HG03442 (cell line): ENCODE measurements at regions not wholly inside any gene's neighbourhood (a gene's known extent, or its start where the extent isn't known, plus 50 kb on each side); places are given as distances from the start of the nearest gene placed in this dataset.

Experiments used
- ATAC-seq: cut with Tn5 transposase; IDR thresholded peaks from one replicate; pipeline ENCODE4 v1.9.1; 2021; ENCODE audit warnings: mild to moderate bottlenecking, moderate library complexity; ENCODE audit not compliant: unreplicated experiment

DNA sequence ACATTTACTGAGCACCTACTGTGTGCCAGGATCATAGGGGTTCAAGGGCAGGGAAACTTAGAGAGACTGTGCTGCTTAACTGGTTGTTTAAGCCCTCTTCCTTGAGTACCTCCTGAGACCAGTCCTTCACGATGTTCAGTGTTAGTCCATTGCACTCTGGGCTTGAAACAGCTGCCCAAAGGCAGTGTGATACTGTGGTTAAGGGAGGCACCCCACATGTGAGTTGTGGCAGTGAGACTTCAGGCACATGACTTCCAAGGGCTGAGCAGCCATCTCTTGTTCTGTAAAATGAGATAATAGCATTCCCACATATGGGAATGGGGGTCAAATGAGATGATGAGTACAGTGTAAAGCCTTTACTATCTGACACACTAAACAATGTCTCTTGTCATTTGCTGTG lies 75.1 kb downstream of the LINGO1 start:
- no peak for ATAC-seq

DNA sequence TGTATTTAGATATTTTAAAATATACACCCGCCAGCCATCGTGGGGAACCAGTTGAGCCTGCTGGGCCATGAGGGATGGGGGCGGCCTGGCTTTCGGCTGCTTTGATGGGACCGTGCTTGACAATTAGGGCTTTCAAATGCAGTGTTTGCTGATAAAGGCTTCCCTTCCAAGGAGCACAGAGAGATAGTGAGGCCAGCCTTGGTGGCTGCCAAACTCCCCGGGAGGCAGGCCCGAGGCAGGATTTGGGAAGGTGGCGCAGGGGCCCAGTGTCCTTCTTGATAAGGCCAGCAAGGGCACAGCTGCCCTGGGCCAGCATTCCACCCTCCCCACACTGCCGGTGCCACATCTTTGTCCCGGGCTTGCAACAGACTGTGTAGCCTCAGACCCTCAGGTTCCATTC lies 75.6 kb downstream of the LINGO1 start:
- ATAC-seq = no peak

DNA sequence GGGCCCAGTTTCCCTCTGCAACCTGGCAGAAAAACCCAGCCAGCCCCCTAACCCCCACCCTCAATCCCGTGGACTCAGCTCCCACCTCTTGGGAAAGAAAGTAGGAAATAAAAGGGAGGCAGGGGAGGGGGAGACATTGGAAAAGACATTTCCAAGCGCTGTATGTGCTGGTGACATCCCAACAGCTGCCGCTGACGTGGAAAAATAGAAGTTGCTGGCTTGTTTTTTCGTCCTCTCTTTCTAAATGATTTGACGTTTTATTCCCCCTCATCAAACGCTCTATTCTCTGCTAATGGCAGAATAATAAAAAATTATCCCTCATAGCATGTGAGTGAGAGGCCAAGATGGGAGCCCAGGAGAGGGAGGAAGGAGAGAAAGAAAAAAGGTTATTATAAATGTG lies 76.1 kb downstream of the LINGO1 start:
- ATAC-seq = no peak

DNA sequence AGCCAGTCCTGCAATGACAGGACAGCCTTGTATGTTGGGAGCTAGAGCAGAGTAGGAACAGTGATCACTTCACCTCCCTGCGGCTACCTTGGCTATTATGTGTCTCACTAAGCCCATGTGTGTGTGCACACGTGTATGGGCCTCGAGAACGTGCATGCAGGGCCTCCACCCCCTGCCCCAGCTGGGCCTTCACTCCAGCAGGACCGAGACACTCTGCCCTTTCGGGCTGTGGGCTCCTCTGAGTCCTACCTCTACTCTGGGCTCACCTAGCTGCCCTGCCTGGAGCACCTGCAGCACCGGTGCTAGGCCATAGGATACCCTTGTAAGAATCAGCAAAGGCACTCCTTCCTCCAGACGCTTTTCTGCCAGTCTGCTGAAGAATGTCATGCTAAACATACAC lies 77.5 kb downstream of the LINGO1 start:
- no peak for ATAC-seq

DNA sequence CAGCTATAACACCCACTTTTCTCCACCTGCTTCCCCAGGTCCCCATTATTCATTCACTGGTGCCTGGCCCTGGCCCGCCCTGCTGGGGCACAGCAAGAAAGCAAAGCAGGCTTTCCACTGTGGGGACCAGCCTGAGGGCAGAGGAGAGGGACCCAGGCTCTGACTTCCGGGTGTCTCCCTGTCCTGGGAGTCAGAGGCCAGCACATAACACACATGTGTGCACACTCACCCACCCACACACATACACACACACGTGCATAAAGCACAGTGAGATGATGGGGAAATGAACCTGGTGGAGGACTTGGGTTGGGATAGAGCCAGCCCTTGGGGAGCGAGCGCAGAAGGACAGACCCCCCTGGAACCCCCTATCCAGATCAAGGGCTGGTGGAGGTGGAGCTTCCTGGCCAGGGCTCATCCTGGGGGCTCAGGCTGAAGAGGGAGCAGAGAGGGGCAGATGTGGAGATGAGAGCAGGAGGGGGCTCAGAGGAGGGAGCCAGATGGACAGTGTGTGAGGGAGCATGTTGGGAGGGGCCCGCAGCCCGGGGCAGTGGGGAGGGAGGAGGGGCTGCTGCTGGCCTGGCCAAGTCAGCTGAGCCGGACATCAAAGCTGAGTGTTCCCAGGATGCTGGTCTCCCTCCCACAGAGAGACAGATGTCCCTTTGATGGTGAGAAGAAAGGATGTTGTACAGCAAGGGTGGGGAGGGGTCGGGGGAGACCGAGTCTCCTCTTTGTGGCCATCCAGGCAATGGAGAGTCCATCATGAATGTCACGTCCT lies 78.2 kb downstream of the LINGO1 start:
- ATAC-seq = no peak

DNA sequence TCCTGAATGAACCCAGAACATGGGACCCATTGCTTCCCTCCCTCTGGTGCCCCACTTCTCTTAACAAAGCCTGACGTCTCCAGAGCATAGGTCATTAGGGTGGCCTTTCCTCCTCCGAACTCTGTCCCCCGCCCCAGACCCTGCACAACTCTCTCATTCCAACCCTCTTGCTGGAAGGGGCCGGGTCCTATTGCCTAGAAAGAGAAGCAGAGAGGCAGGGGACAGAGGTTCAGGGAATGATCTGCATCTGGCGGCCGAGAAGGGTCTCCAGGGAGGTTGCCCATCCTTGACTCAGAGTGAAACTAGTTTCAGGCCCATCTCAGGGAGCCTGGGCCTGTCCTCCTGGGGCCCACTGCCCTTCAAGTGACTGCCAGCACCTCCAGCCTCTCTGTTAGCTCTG lies 79.0 kb downstream of the LINGO1 start:
- no peak for ATAC-seq

DNA sequence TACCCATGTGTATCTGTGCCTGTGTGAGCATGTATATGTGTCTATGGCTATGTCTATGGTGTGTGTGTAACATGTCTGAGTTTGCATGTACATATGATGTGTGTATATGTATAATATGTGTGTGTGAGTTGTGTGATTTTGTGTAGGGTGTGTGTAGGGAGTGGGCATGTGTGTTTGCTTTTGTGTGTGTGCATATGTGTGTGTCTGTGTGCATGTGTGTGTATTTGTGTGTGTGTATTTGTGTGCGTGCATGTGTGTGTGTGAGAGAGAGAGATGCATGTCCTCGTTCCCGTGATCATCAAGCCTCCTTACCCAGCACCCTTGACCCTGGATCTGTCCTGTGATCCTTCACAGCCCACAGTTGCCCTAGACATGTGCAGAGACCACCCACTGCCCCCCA lies 79.5 kb downstream of the LINGO1 start:
- ATAC-seq = no peak

DNA sequence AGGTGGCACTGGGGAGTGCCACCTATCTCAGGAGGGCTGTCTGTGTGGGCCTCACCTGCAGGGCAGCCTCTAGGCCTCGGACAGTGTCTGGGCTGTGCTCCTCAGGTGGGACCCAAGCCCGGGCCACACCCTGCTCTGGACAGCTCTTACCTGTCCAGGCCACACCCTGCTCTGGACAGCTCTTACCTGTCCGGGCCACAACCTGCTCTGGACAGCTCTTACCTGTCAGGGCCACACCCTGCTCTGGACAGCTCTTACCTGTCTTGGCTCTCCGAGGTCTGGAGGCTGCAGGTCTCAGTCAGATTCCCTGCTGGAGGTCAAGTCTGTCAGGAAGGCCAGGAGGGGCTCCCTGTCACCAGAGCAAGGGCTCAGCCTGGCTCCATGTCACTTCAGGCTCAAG lies 80.6 kb downstream of the LINGO1 start:
- ATAC-seq = no peak

DNA sequence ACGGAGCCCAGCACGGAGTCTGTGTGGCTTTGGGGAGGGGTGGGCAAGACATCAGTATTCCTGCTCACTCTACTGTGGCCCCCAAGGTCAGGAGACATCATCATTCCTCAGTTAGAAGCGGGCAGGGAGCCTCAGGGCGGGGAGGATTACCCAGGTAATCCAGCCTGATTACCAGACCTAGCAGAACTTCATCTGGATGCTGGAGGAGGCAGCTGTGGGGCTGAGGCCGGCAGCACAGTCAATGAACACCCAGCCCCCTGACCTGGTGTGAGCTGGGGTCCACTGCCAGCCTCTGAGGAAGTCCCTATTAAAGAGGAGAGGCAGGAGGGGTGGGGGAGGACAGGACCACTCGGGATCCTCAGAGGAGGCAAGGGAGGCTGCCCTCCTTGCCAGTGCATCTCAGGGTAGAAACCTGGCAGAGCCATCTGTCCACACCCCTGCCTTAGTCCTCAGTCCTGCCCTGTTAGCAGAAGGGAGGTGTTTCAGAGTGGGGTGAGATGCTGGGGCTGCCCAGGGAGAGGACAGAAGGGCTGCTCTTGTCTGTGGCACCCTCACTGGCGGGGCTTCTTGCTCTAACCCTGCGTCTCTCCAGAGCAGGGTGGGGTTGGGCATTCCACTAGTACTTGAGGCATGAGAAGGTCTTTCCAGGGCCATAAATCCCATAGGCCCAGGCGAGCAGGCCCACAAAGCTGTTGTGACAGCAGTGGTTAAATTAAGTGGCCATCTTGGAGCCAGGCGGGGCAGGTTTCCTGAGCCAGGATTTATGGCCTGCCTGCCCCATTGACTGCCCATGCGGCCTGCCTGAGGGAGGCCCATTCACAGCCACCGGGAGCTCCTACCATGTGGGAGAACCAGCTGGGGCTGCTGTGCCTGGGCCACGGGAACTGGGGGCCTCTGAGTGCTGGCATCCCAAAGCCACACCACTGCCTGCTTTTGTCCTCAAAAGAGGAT lies 82.1 kb downstream of the LINGO1 start:
- ATAC-seq = no peak

DNA sequence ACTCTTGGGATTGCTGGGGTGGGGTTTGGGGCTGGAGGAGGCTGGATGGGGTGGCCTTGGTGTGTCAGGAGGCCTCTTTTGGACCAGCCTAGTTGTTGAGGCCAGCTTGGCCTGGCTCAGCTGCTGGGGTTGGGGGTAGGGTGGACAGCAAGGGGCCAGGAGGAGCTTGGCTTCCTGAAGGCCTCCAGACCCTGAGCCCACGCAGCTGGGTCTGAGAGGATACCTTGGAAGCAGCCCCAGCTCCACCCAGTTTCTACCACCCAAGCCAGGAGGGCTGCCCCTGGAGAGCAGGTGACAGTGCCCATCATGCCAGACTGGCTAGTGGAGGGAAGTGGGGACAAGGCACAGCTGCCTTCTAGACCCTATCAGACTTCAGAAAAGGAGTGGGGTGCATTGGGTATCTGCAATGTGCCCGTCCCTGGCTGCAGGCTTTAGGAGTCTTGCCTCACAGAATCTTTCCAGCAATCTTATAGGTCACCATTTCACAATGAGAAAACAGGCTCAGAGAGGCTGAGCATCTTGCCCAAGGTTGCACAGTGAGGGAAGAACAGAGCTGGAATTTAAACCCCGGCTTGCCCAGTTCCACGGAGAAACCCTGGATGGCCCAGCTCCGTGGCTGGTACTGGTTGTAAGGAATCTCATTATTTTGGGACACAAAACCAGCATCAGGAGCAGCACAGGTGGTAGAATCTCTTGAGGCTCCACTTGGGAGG lies 83.0 kb downstream of the LINGO1 start:
- ATAC-seq = no peak

DNA sequence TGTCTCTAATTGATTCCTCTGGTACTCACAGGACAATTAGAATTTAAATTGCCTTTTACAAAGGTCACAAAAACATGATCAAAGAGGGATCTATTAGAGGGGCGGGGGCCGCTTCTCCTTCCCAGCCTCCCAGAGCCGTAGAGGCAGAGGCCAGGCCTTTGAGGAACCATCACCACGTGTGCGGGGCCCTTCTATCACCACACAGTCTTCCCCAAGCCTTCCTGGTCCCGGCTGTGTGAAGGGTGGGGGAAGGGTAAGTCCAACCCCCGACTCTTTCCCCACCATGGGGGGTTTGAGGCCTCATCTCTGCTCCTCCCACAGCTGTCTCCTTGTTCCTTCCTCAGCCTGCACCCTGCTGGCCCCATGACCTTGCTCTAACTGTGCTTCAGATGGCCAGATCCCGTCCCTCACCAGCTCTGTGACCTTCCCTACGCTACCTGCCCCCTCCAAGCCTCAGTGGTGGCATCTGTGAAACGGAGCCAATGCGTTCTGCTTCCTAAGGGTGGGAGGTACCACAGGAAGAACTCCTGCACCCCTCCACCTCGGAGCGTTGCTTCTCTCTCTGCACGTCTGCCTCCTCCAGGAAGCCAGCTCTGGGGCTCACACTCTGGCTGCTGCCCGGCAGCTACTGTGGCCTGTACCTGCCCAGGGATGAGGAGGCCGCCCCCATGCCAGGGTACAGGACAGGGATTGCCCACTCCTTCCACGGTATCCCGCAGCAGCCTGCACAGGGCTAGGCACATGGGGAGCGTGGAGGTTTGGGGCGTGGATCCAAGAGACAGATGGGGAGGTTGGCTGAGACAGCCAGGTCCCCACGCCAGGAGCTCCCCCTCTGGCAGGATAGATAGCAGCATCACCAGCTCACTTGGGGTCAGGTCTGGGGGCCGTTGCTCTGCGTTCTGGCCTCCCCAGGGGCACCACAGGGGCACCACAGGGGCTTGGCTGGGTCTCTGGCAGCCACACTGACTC lies 83.8 kb downstream of the LINGO1 start:
- ATAC-seq = no peak

DNA sequence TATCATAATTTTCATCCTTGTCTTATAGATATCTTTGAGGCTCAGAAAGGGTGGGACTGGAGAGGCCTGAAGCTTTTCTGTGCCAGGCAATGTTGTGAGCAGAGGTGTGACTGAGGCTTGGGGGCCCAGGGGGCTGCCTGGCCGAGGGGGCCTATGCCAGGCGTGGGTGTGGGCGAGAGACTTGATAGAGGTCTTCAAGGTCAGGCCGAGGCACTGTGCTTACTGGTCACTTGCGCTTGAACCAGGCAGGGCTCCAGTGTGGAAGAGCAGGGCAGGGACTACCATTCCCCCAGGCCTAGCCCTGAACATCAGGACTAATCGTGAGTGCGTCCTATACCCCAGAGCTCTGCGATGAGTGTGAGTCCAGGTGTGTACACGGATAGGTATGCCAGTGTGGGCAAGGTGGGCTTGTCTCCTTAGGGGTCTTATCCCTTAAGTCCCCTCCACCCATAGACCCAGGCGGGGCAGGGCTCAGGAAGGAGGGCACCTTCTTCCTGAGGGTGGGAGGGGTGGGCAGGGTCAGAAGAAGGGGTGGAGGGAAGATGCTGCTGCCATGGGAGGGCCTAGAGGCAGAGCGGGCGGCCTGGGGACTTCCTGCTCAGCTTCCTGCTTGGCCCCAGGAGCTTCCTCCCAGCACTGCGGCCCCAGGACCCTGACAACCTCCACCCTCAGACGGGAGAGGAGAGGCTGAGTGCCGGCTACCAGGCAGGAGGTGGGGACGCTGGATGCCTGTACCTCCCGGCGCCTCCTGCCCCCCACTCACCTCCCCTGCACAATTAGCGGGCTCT lies 84.7 kb downstream of the LINGO1 start:
- no peak for ATAC-seq

DNA sequence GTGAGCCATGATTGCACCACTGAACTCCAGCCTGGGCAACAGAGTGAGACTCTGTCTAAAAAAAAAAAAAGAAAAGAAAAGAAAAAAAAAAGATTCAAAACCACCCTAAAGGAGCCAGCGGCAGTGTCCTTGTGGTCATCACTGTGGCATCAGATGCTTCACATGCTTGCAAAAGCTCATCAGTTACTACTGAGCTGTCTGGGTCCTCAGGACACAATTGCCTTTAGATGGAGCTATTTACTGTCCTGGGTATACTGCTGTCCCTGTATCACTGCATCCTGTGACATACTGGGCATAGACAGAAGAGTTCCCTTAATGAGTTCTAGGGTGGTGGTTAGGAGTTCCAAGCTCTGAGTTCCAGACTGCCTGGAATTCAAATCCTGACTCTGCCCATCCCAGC lies 85.8 kb downstream of the LINGO1 start:
- no peak for ATAC-seq

DNA sequence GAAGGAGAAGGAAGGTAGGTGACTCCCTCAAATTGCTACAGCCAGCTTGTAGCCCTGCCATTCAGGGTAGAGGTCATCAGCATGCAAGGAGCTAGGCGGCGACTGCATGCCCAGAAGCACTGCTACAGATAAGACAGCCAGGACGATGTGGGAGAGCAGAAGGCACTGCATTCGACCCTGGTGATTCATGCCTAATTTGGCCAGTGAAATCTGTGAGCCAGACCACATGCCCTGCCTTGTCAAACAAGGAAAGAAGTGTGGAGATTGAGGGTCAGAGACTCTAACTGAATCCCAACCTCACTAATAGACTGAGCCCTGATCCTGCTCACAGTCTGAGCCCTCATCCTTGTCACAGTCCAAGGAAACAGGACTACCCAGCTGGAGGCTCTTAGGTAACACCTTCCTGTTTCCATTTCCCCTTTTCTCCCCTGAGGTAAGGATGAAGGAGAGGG lies 86.6 kb downstream of the LINGO1 start:
- no peak for ATAC-seq

DNA sequence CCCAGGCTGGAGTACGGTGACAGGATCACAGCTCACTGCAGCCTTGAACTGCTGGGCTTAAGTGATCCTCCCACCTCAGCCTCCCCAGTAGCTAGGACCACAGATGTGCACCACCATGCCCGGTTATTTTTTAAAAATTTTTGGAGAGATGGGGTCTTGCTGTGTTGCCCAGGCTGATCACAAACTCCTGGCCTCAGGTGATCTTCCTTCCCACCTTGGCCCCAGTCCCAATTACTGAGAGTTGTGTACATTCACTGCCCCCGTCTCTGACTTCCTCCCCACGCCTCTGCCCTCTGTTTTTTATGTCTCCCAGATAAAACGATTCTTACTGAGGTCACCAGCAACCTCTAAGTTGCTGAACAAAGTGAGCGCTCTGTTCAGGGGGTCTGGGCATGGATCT lies 87.7 kb downstream of the LINGO1 start:
- ATAC-seq = no peak

DNA sequence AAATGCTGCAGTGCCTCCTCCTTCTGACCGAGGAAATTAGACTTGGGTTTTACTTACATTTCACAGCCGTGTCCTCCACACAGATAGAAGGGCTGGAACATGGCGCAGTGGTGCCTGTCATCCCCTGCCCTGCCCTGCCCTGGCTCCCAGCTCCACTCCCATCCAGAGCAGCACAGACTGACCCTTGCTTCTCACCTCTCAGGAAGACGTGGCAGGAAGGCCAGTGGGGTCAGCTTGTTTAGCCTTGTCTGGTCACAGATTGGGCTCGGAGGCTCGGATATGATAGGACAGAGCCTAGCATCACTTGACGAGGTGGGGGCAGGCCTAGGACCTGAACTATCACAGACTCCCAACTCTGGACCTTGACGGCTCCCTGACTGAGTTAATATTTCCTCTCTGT lies 88.5 kb downstream of the LINGO1 start:
- ATAC-seq = no peak

DNA sequence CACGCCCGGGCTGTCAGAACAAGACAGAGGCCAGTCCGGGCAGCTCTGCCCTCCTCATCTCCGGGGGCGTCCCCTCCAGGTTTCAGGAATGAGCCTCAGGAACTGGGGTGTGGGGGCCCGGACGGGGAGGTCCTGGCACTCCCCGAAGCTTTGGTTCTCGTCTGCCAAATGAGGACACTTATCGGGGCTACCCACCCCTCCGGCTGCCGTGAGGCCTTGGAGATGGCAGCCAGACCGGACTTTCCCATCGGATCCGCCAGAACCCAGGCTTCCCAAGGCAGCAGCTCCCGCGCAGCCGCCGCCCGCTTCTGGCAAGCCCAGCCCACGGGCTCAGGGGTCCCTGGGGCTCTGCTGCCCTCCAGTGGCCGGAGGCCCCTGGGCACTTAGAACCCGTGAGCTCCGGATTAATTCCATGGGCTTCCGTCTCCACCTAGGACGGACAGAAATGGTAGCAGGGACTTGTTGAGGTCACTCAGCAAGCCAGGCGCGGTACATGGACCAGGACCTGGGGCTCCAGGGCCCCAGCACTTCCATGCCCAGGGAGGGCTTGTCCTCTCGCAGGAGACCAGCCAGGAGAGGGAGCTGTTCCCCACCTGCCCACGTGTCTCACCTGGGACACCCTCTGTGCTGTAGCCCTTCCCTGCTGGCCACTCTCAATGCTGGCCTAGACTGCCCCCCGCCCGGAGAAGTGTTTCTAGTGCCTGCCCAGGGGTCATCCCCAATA lies 89.4 kb downstream of the LINGO1 start:
- peak; percentile 55 for ATAC-seq

DNA sequence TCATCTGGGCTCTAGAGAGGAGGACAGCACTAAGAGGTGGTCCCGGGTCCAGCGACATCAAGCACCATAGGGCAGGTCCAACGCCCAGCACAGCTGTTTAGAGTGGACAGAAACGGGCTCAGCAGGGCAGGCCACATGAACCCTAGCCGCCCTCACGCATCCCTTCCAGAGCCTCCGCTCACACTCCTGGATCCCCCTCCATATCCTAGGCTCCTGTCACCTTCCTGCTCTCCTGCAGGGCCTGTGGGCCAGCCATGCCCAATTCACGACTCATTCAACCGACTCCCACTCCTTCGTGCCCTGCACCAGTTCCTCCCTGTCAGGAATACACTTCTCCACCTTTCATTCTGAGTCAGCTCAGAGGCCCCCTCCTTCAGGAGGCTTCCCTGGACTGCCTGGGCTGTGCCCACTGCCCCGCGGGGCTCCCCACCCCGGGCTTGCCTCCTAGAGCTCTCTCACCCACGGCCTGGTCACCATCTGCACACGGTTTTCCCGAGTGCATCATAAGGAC lies 90.2 kb downstream of the LINGO1 start:
- no peak for ATAC-seq
